Stimulated activated CD8-positive, alpha-beta memory T cell treated with anti-CD3 and anti-CD28 coated beads, Interleukin-2, amount 100 ng/mL, for 48 hours (primary cell): ENCODE measurements at regions not wholly inside any gene's neighbourhood (a gene's known extent, or its start where the extent isn't known, plus 50 kb on each side); places are given as distances from the start of the nearest gene placed in this dataset.

Experiments used
- DNase-seq, 2 donors: peaks; one replicate each; pipeline ENCODE4 v3.0.0-alpha.2; 2020; ENCODE audit warnings: low read depth in 2 of 2

DNA sequence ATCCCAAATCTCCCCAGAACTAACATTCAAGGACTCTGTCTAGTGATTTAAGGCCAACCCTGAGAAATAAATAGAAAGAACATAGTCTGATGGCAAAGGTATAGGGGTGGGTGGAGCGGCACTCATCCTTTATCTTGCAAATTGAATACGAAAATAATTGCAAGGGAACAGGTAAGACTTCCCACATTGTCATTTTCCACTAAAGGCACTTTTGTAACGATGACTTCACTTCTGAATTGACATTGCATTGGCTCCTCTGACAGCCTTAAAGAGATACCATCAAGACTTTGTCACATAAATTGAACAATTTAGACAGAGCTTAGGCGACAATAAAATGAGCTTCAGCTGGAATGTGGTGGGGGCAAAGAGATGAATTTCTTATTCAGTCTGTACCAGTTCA is 75.3 kb upstream of the PLCL2 start:
- DNase-seq, result no peak

DNA sequence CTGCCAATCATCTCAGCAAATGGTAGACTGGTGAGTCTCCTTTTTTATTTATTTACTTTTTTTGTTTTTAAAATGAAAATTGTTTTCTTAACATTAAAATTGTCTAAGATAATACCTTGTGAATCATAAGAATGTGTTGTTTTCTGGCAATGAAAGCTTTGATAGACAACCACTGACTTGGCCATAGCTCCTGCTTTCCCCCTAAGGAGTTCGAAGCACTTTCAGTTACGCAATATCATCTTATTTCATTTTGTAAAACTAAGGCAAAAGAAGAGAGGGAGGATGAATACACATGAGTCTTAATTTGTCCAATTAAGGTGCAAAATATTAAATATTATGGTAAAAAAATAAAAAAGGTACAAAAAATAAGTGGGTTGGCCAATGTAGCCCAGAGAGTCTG is 74.8 kb upstream of the PLCL2 start:
- no peak for DNase-seq

DNA sequence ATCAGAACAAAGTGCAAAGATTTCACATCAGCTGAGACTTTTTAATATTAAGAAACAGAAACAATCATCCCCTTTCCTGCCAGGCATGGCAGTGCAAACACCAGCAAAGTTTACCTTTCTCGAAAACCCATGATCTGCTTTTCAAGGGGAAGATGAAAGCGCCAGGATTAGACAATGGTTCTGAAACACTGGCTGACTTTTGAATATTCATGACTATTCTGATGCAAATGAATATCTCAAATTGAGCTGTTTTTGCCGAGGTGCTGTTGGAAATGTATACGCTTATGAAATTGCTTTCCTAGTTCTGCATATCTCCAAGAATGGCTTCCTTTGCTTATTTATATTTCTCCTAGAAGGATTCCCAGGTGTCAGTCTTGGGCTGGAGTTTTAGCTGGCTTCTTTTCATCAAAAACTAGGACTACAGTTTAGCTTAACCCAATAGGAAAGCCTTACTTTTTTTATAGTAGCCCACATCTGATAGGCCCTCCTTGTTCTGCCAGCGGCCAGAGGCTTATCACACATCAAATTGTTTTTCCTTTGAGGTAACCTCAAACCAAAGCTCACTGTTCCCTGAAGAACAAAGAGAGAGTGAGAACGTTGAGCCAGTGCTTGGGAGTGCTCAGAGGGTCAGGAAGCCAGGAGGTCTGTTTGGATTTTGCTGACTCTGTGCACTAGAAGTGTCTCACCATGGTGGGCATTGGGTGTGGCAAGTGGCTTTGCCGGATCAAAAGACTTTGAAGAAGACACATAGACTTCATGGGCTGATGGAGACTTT is 74.0 kb upstream of the PLCL2 start:
- no peak for DNase-seq

DNA sequence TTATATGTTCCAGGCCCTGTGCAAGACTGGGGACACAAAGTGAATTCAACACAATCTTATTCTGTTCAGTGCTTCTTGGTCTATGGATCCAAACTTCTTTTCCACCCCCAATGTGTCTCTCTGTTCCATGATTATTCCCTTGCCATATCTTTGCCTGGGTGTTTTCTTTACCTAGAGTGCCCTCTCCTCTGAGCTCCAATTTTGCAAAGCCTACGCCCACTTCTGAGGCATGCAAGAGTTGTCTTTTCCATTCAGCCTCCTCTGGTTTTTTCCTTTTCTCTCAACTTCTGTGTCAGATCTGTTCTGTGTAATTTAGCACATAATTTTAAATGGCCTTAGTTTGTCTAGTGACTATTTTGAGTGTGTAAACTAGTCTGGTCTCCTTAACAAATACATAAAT is 72.8 kb upstream of the PLCL2 start:
- DNase-seq, result no peak

DNA sequence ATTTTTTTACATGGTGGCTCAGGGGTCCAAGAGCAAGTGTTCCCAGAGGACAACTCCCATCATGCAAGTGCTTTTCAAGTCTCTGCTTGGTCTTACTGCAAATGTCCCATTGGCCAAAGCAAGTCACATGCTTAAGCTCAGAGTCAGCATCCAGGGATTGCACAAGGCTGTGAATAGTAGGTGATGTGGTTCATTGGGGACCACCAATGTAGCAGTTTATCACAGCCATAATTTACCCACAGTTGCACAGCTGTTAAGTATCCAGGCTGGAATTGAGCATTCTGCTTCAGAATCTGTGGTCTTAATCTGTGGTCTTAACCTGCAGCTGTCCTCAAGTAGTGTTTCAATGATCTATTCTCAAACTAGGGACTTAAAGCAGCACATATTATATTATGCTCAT is 71.4 kb upstream of the PLCL2 start:
- DNase-seq, result no peak

DNA sequence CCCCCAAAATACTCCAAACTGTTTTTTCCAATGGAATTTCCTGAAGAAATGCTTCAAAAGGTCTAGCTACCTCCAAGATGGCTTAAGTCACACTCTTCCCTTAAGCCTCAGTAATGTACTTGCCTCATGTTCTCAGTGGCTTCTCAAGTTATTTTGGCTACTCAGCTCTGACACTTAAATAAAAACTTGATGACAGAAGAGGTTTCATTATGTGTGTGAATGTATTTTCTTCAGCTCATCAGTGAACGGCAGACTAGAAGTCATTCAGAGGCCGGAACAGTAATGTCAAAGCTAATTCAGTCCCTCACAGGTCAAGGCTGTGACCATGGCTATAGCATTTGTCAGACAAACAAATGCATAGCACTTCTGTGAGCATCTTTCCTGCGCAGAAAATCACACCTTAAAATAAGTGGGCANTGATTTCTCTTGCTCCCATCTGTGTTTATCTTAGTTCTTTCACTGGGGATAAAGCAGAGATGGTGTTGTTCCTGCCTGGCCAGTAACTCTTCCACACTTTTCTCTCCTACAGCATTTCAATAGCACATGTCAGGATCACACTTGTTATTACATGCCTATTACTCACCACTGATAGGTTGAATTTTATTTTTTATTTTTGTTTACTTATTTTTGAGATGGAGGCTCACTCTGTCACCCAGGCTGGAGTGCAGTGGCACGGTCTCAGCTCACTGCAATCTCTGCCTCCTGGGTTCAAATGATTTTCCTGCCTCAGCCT is 68.5 kb upstream of the PLCL2 start:
- no peak for DNase-seq

DNA sequence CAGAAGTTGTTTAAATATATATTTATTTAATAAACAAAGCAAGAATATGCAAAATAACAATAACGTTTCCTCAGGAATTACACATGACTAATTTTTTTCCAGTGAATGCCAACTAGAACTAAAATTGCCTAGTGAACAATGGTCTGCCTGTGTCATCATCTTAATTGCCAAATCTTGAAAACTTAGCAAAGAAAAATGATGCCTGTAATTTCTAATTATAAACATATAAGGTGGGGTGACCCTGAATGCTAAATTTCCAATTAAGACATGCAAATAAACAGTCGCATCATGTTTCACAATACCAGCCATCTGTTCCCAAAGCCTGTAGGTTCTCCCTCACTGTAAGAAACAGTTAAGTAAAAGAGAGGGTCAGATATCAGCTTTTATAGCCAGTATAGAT is 67.6 kb upstream of the PLCL2 start:
- DNase-seq, result no peak

DNA sequence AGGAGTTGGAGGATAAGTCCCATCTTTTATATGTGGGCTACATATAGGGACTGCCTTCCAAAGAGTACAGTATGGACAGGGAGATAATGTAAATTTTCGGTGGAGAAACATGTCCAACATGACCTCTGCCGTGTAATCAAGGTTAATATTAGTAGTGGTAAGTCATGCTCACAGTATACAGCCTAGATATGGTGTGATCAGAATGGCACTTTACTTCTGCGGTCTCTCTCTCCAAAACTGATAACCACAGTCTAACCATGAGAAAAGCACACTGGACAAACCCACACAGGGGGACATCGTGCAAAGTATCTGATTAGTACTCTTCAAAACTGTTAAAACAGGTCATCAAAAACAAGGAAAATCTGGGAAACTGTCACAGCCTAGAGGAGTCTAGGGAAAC is 66.6 kb upstream of the PLCL2 start:
- DNase-seq, result no peak

DNA sequence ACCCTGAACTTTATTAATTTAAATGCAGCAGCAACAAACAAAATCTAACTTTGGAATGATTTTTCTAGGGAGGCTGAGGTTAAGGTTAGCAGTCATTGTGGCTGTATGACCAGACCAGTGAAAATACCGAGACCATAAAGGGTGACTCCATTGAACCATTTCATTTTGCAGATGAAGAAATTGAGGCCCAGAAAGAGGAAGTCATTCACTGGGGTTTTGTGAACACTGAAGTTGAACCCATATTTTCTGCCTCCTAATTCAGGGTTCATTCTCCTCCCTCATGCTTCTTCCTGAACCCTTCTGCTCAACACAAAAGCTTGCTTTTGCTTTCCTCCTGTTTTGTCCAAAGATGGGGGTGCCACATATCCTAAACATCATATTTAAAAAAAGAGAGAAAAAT is 65.8 kb upstream of the PLCL2 start:
- DNase-seq, result no peak

DNA sequence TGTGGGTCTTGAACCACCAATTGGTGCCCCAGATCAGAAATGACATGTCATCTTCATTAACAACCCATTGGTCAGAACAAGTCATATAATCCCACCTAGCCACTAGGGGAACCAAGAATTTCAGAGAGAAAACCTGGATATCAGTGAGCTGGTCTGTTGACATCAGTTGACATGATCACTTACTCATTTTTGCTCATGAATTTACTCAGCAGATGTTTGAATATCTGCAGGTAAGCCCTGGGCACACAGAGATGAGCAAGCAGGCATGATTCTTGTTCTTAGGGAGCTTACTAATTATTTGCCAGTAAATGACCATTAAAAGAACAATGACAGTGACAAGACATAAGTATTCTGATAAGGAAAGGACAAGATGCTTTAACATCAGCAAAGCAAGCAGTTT is 64.3 kb upstream of the PLCL2 start:
- DNase-seq, result no peak

DNA sequence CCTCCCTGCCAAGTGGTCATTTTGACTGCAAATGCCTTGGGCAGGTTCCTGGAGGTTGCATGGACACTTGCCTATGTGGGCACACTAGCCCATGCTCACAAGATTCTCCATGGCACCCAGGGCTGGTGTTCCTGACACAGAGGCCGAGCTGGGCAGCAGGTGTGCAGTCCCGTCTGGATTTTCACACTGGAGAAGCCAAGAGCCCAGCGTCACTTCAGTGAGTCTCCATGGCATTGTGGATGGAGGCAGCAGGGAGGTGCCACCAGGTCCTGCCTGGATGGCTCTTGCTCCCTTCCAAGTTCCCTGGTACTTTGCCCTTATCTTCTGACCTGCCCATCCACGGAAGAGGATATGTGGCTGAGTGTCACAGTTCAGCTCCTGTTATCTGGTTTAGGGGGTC is 63.7 kb upstream of the PLCL2 start:
- DNase-seq, result no peak

DNA sequence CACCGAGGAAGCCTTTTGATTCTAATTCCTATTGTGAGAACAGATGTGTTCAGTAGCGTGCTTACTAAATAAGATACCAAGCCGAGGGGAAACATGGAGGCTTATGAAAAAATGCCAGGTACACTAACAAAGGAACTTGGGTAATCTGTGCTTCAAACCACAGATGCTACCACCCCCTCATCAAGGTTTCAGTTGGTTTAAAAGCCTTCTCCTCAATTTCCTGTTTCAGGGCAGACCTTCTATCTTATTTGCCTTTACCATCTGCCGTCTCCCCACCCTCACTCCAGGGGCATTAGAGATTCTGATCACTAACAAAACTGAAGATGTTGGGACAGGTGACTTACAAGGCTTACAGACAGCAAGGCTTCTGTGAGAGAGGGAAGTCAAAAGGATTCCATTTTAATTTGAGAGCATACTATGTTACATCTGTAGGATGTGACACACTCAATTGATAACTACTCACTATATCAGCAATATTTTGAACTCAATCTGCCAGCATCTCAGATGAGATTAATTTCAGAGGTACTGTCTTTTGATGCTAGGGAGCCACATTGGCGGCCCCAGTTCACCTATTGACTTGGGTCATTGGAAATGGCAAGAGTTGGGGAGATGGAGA is 60.6 kb upstream of the PLCL2 start:
- DNase-seq, result no peak

DNA sequence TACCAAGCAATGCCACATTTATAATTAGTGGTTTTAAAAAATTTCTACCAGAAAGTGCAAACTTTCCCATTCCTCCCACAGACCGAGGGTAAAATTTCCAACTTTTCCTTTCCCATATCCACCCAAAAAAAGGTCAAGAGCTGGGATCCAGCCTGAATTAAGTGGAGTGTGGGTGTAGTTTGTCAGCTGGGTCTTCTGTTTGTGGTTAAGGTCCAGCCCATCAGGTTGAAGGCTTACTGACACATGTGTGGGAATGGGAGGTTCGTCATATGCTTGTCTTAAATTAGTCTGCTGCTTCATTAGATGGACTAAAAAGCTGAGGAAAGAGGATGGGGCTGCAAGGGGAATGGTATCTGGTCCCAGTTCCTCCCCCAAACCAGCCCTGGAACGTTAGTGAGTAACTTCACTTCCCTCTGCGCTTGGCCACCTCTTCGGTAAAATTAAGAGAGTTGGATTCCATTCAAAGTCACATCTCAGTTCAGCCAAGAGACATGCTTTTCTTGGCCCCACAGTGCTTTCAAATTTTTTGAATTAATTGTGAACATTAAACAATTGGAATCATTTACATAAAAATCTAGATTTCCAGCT is 59.0 kb upstream of the PLCL2 start:
- no peak for DNase-seq

DNA sequence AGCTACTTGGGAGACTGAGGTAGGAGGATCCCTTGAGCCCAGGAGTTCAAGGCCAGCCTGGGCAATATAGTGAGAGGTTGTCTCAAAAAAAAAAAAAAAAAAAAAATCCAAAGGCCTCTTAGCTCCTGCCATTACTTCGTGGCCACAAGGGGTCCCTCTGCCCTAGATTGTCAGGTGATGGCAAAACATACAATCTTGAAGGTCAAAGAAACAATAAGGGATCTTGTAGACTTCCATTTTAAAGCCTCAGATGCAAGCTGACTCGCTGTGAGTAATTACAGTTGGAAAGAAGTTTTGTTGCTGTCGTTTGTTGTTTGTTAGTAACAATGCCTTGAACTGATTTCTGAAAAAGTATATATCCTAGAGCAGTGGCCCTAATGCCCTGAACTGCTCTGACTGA is 55.9 kb upstream of the PLCL2 start:
- no peak for DNase-seq

DNA sequence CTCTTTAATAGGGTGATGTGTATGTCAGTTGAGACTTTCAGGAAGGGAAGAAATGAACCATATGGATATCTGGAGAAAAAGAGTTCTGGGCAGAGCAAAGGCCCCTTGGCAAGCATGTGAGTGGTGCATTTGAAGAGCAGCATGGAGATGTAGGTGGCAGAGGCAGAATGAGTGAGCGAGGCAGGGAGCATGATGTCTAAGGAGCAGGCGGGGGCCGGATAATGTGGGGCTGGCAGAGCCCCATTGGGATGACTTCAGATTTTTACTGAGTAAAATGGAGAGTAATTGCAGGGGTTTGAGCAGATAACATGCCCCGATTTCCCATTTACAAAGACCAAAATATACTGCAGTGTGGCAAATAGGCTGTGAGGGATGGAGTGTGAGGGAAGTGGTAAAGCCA is 52.9 kb upstream of the PLCL2 start:
- no peak for DNase-seq

DNA sequence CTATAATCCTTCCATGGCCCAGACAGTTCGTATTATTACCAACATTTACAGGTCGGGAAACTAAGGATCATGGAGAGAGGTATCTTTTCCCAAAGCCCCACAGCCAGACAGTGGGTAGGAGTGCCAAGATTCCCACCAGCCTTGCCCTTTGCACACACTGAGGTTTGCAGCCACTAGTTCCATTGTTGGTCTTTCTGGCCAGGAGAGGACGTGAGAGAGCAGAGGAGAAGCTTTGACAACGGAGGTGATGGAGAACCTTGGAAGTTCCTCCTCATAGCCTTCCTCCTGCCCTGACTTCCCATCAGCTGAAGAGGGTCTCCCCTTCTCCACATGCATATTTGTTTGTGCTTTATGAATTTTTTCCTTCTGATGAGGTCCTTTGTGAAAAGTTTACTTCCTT is 50.5 kb upstream of the PLCL2 start:
- no peak for DNase-seq

DNA sequence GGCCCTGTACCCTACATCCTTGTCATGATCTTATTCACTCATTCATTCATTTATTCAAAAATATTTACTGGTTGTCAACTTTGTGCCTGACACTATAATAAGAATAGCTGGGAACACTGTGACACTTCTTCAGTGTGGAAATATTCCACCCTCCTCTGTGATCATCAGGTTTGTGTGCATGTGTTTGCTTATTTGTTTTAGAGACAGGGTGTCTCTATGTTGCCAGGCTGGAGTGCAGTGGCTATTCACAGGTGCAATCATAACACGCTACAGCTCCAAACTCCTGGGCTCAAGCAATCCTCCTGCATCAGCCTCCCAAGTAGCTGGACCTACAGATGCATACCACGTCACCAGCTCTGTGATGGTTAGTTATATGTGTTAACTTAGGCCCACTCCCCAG is 50.0 kb upstream of the PLCL2 start:
- DNase-seq, result no peak
